PFSK-1 (cell line): ENCODE measurements at regions not wholly inside any gene's neighbourhood (a gene's known extent, or its start where the extent isn't known, plus 50 kb on each side); places are given as distances from the start of the nearest gene placed in this dataset.

Source experiments
- FOXP2 ChIP-seq: optimal IDR thresholded peaks from 2 replicates; pipeline ENCODE3; 2011; ENCODE audit warnings: borderline replicate concordance, control low read depth, inconsistent platforms; ENCODE audit not compliant: insufficient read depth; ENCODE audit errors: extremely low read length, extremely low read depth
- TAF1 ChIP-seq: IDR thresholded peaks from 2 replicates; pipeline ENCODE4 v1.6.1; 2012; ENCODE audit warnings: low read length, control low read depth, borderline replicate concordance; ENCODE audit not compliant: insufficient read depth

DNA sequence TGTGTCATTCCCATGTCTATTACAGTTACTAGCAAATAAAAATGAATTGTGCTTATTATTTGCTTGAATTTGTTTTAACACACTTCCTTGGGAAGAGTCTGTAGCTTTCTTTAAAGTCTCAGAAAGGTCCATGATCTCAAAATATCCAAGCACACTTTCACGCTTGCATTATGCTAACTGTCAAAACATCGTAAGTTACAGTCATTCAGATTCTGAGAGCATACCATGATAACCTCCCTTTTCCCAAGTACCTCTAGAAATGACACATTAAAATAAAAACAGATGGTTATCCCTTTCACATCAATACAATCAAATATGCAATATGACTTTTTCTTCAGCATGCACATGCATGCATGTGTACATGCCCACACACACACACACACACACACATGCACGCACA is 1044.4 kb upstream of the MAP3K7 start:
- TF ChIP-seq TAF1 (no peak), FOXP2 (no peak)
